Activated CD4-positive, alpha-beta T cell treated with anti-CD3 and anti-CD28 coated beads for 4 hours (primary cell): ENCODE measurements at regions not wholly inside any gene's neighbourhood (a gene's known extent, or its start where the extent isn't known, plus 50 kb on each side); places are given as distances from the start of the nearest gene placed in this dataset.

Source experiments
- DNase-seq, 2 donors: peaks; one replicate each; pipeline ENCODE4 v3.0.0-alpha.2; 2020

GRCh38 chr9:29659014-29659413 is 2085.7 kb upstream of the C9orf72 start:
- no peak for DNase-seq

- no peak for DNase-seq
Measured at GRCh38 chr9:29659736-29660135, 2086.5 kb upstream of the C9orf72 start.

GRCh38 chr9:29668732-29669131 is 2095.5 kb upstream of the C9orf72 start:
- no peak for DNase-seq

GRCh38 chr9:29669613-29670012 is 2096.3 kb upstream of the C9orf72 start:
- no peak for DNase-seq

- DNase-seq: no peak
Measured at GRCh38 chr9:29685531-29685930, 2112.2 kb upstream of the C9orf72 start.

GRCh38 chr9:29691145-29691544 is 2117.9 kb upstream of the C9orf72 start:
- no peak for DNase-seq

- no peak for DNase-seq
Measured at GRCh38 chr9:29691758-29692407, 2118.6 kb upstream of the C9orf72 start.

GRCh38 chr9:29697011-29697410 is 2123.7 kb upstream of the C9orf72 start:
- DNase-seq: no peak

- no peak for DNase-seq
Measured at GRCh38 chr9:29701559-29701958, 2128.3 kb upstream of the C9orf72 start.

GRCh38 chr9:29701971-29702370 is 2128.7 kb upstream of the C9orf72 start:
- no peak for DNase-seq

- DNase-seq: no peak
Measured at GRCh38 chr9:29714860-29715259, 2141.6 kb upstream of the C9orf72 start.

GRCh38 chr9:29717631-29718030 is 2144.3 kb upstream of the C9orf72 start:
- no peak for DNase-seq

GRCh38 chr9:29730163-29730562 is 2156.9 kb upstream of the C9orf72 start:
- DNase-seq: no peak

- DNase-seq: no peak
Measured at GRCh38 chr9:29740518-29740917, 2167.2 kb upstream of the C9orf72 start.

- no peak for DNase-seq
Measured at GRCh38 chr9:29741169-29741568, 2167.9 kb upstream of the C9orf72 start.

GRCh38 chr9:29750062-29750461 is 2176.8 kb upstream of the C9orf72 start:
- DNase-seq: no peak

- DNase-seq: no peak
Measured at GRCh38 chr9:29751226-29751625, 2177.9 kb upstream of the C9orf72 start.

GRCh38 chr9:29753638-29754037 is 2180.4 kb upstream of the C9orf72 start:
- no peak for DNase-seq

- no peak for DNase-seq
Measured at GRCh38 chr9:29769019-29769418, 2195.7 kb upstream of the C9orf72 start.

GRCh38 chr9:29773676-29774075 is 2200.4 kb upstream of the C9orf72 start:
- DNase-seq: no peak

- DNase-seq: no peak
Measured at GRCh38 chr9:29775491-29775890, 2202.2 kb upstream of the C9orf72 start.

- DNase-seq: no peak
Measured at GRCh38 chr9:29778281-29778849, 2205.1 kb upstream of the C9orf72 start.

GRCh38 chr9:29793970-29794369 is 2220.7 kb upstream of the C9orf72 start:
- no peak for DNase-seq

GRCh38 chr9:29796291-29796952 is 2223.1 kb upstream of the C9orf72 start:
- DNase-seq: no peak

- DNase-seq: no peak
Measured at GRCh38 chr9:29798599-29798998, 2225.3 kb upstream of the C9orf72 start.
